GM18951 (cell line): ENCODE measurements at regions not wholly inside any gene's neighbourhood (a gene's known extent, or its start where the extent isn't known, plus 50 kb on each side); places are given as distances from the start of the nearest gene placed in this dataset.

Experiments
- POLR2A ChIP-seq: IDR thresholded peaks from 4 replicates; pipeline ENCODE4 v1.6.1; 2011; ENCODE audit warnings: mild to moderate bottlenecking; ENCODE audit not compliant: insufficient read length, insufficient read depth; ENCODE audit errors: extremely low read depth
- in situ Hi-C: fragments of 300-500 bp; cut with MboI; formaldehyde crosslinking; loops from one replicate; pipeline ENCODE4 v1.12.0; 2022; ENCODE audit warnings: low sequenced_read_pairs, mixed read lengths, inconsistent platforms; ENCODE audit not compliant: unreplicated experiment

- no peak for TF ChIP-seq POLR2A
Measured at GRCh38 chr1:55703726-55704363, 488.7 kb upstream of the USP24 start.

GRCh38 chr1:55702064-55702463 is 486.9 kb upstream of the USP24 start:
- in situ Hi-C loops, result no loop called here
- no peak for TF ChIP-seq POLR2A

More at GRCh38 chr1:55703726-55704363, 488.7 kb upstream of the USP24 start:
- in situ Hi-C loops, result no loop called here

DNA sequence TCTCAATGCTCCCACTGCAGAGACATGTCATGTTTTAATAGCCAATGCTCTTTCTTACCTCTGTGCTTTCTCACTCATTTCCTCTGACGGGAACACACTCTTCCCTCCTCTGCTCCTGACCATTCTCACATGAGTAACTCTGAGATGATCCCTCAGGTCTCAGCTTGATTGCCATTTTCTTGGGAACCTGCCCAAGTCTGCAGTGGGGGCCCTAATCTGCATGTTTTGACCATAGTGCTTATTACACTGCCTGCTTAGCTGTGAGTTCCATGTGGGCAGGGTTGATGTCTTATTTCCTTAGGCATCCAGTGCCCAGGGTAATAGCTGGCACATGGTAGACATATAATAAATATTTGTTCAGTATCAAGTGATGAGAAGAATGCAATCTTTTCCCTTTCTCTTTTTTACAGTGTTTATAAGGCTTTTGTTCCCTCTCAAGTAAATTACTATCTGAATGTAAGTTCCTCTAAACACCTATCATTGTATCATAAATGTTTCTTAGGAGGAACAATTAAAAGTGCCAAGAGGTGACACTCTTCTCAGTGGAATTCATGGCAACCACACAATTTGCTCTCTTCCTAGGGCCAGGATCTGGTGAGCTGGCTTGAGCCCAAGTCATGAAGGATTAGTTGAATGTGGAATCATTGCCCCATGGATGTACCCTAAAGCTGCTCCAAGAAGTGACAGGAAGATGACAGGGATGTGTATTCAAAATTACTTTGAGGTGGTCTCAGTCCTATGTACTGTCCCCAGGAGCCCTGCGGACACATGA is 485.4 kb upstream of the USP24 start:
- TF ChIP-seq POLR2A, result no peak
- in situ Hi-C loops, result no loop called here

- in situ Hi-C loops, result no loop called here
Measured at GRCh38 chr1:55699228-55699627, 484.1 kb upstream of the USP24 start.

GRCh38 chr1:55697997-55698535 is 482.9 kb upstream of the USP24 start:
- in situ Hi-C loops, result no loop called here
- no peak for TF ChIP-seq POLR2A

More at GRCh38 chr1:55699228-55699627, 484.1 kb upstream of the USP24 start:
- no peak for TF ChIP-seq POLR2A

DNA sequence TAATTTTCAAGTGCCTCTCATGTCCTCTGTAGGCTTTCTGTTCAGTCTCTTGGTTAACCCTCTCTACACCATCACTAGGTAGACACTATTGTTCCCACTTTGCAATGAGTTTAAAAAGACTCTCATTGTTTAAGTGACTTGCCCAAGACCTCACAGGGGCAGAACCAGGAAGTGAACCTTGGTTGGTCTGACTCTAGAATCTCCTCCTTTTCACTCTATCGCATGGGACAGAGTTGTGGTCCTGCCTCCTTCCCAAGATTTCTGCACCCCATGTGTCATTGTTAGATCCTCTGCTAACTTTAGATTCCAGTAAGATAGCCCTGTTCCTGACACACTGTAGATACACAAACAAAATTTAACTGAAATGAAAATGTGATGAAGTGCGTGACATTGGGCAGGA is 481.7 kb upstream of the USP24 start:
- no peak for TF ChIP-seq POLR2A
- in situ Hi-C loops, result no loop called here

DNA sequence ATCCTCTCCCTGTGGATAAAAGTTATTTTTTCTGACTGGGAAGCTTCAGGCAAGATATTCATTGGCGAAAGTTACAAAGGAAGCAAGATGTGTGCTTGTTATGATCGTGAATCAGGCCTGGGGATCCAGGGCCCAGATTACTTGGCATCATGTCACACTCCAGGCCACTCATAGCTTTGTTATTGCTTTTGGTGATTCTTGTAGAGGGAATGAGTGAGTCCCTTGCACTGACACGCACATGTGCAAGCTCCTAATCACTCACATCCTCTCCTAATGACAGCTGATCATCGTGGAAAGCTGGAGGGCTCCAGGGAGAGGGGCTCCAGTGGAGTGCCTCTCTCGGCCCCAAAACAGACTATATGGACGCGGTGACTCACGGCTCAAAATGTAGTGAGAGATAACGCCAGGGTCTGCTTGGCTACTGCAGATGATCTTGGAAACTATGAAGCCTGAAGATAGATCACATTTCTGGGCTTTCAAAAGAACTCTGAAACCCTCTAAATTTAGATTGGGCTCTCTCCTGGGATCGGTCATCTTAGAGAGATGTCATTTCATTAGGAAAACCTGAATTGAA is 481.1 kb upstream of the USP24 start:
- no peak for TF ChIP-seq POLR2A
- in situ Hi-C loops, result no loop called here

DNA sequence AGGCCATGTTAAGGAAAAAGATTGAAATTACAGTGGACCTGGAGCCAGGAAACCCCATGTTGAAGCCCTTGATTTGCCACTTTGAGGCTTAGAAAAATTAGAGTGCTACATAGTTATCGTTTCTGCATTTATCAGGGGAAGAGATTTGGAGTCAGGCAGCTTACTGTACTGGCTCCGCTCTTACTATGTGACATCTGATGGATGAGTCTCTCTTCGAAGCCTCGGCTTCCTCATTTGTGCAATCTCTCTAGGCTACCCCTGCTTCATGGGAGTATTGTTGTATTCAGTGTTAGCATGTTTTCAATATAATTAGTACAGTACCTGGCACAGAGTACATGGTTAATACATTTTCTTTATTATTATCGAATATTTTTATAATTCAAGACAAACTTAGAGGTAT is 480.4 kb upstream of the USP24 start:
- in situ Hi-C loops, result no loop called here
- no peak for TF ChIP-seq POLR2A

GRCh38 chr1:55695151-55695550 is 480.0 kb upstream of the USP24 start:
- TF ChIP-seq POLR2A, result no peak
- in situ Hi-C loops, result no loop called here

DNA sequence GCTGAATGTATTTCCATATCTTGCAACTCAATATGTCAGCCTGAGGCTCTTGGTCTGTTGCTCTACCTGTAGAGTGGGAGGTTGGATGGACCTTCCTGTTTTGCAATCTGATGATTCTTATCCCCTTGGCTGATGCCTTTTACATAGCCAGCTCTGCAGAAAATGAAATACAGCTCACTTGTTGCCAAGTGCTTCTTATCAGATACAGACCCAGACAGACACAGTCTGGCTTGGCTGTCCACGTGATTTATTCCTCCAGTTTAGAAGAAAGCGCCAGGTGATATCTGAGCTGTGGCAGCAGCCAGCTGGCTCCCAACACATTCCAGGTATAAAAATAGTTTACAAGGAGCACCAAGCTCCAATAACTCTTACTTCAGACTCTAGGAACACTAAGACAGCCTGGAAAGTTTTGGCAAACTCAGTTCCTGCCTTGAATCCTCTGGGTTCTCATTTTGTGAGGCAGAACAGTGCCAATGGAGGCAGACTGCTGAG is 479.2 kb upstream of the USP24 start:
- in situ Hi-C loops, result no loop called here

GRCh38 chr1:55692726-55693125 is 477.6 kb upstream of the USP24 start:
- no peak for TF ChIP-seq POLR2A
- in situ Hi-C loops, result no loop called here

More for the DNA sequence above, 479.2 kb upstream of the USP24 start:
- TF ChIP-seq POLR2A, result no peak

GRCh38 chr1:55690366-55690765 is 475.2 kb upstream of the USP24 start:
- in situ Hi-C loops, result no loop called here
- TF ChIP-seq POLR2A, result no peak

- in situ Hi-C loops, result no loop called here
- TF ChIP-seq POLR2A, result no peak
Measured at GRCh38 chr1:55689800-55690199, 474.6 kb upstream of the USP24 start.
